Neural cell (in vitro differentiated cells): ENCODE measurements at regions not wholly inside any gene's neighbourhood (a gene's known extent, or its start where the extent isn't known, plus 50 kb on each side); places are given as distances from the start of the nearest gene placed in this dataset.

ENCODE experiments used
- H2AFZ ChIP-seq: fragments of 200-600, 300-800 bp; sonication (generic), shearing (Covaris generic); 2 replicates; pipeline ENCODE4 v1.6.0; 2014; ENCODE audit warnings: low read depth, mild to moderate bottlenecking, antibody characterized with exemption, low read length, moderate library complexity
- H3F3A ChIP-seq: fragments of 200-600 bp; shearing (Covaris generic); 2 replicates; pipeline ENCODE4 v1.6.1; 2016; ENCODE audit warnings: mild to moderate bottlenecking, moderate library complexity, mixed read lengths, antibody characterized with exemption, low read length; ENCODE audit not compliant: insufficient read depth, poor library complexity, severe bottlenecking
- H3K27ac ChIP-seq: fragments of 200-600, 300-800 bp; sonication (generic), shearing (Covaris generic); 2 replicates; pipeline ENCODE4 v1.5.1; 2014; ENCODE audit warnings: mild to moderate bottlenecking, low read length, moderate library complexity
- H3K27me3 ChIP-seq: fragments of 300-800, 200-600 bp; sonication (generic), shearing (Covaris generic); 2 replicates; pipeline ENCODE4 v1.6.0; 2014; ENCODE audit warnings: mild to moderate bottlenecking, low read depth, low read length, moderate library complexity; ENCODE audit not compliant: insufficient read depth
- H3K36me3 ChIP-seq: fragments of 300-800, 200-600 bp; sonication (generic), shearing (Covaris generic); 2 replicates; pipeline ENCODE4 v1.5.1; 2014; ENCODE audit warnings: mild to moderate bottlenecking, antibody characterized with exemption, low read length, moderate library complexity; ENCODE audit not compliant: insufficient read depth
- H3K4me2 ChIP-seq: fragments of 300-800, 200-600 bp; sonication (generic), shearing (Covaris generic); 2 replicates; pipeline ENCODE4 v1.6.0; 2014; ENCODE audit warnings: mild to moderate bottlenecking, low read length
- H3K4me3 ChIP-seq: fragments of 300-800, 200-600 bp; sonication (generic), shearing (Covaris generic); 2 replicates; pipeline ENCODE4 v1.5.1; 2014; ENCODE audit warnings: mild to moderate bottlenecking, low read length, moderate library complexity
- H3K79me2 ChIP-seq: fragments of 200-600 bp; shearing (Covaris generic); replicated peaks from 2 replicates; pipeline ENCODE4 v1.6.0; 2014; ENCODE audit warnings: mild to moderate bottlenecking, low read length, moderate library complexity; ENCODE audit not compliant: insufficient read depth
- H3K9ac ChIP-seq: fragments of 300-800, 200-600 bp; sonication (generic), shearing (Covaris generic); 2 replicates; pipeline ENCODE4 v1.6.1; 2016; ENCODE audit warnings: mild to moderate bottlenecking, low read length, mixed read lengths
- H3K9me2 ChIP-seq: fragments of 200-600 bp; shearing (Covaris generic); 2 replicates; pipeline ENCODE4 v1.6.1; 2016; ENCODE audit warnings: mild to moderate bottlenecking, low read length, mixed read lengths; ENCODE audit not compliant: insufficient read depth
- H3K9me3 ChIP-seq: fragments of 200-600, 300-800 bp; sonication (generic), shearing (Covaris generic); 2 replicates; pipeline ENCODE4 v1.6.1; 2016; ENCODE audit warnings: mild to moderate bottlenecking, mixed run types, low read length, moderate library complexity, mixed read lengths
- H4K20me1 ChIP-seq: fragments of 200-600 bp; shearing (Covaris generic); 2 replicates; pipeline ENCODE4 v1.6.1; 2016; ENCODE audit warnings: mild to moderate bottlenecking, mixed run types; ENCODE audit not compliant: insufficient read depth
- EP300 ChIP-seq: fragments of 450-650 bp; conservative IDR thresholded peaks from 2 replicates; pipeline ENCODE4 v1.6.1; 2014; ENCODE audit warnings: antibody characterized with exemption, mild to moderate bottlenecking, moderate library complexity; ENCODE audit not compliant: poor library complexity, severe bottlenecking
- EZH2 ChIP-seq: fragments of 200-600, 300-800 bp; shearing (Covaris generic), sonication (generic); IDR thresholded peaks from 2 replicates; pipeline ENCODE4 v1.6.1; 2014; ENCODE audit warnings: antibody characterized with exemption, low read length, borderline replicate concordance, mild to moderate bottlenecking; ENCODE audit not compliant: insufficient read depth, poor library complexity, severe bottlenecking
- MXI1 ChIP-seq: fragments of 450-650 bp; conservative IDR thresholded peaks from 2 replicates; pipeline ENCODE4 v1.6.1; 2014; ENCODE audit warnings: antibody characterized with exemption, mild to moderate bottlenecking; ENCODE audit not compliant: poor library complexity, severe bottlenecking
- POLR2AphosphoS5 ChIP-seq: IDR thresholded peaks from 2 replicates; pipeline ENCODE4 v1.6.1; 2012
- RAD21 ChIP-seq: fragments of 450-650 bp; conservative IDR thresholded peaks from 2 replicates; pipeline ENCODE4 v1.6.1; 2014; ENCODE audit warnings: antibody characterized with exemption, mild to moderate bottlenecking, moderate library complexity
- SMC3 ChIP-seq: fragments of 450-650 bp; conservative IDR thresholded peaks from 2 replicates; pipeline ENCODE4 v1.6.1; 2014; ENCODE audit warnings: antibody characterized with exemption, mild to moderate bottlenecking, moderate library complexity; ENCODE audit not compliant: poor library complexity
- TAF1 ChIP-seq: IDR thresholded peaks from 2 replicates; pipeline ENCODE4 v1.6.1; 2012; ENCODE audit warnings: low read depth
- TF ChIP-seq, protein P1 (sequence below): fragments of 450-650 bp; IDR thresholded peaks from 2 replicates; pipeline ENCODE4 v1.5.1; 2014; ENCODE audit warnings: antibody characterized with exemption, mild to moderate bottlenecking, moderate library complexity; ENCODE audit not compliant: poor library complexity, severe bottlenecking
- TF ChIP-seq, protein P2 (sequence below): IDR thresholded peaks from 2 replicates; pipeline ENCODE4 v1.6.1; 2012; ENCODE audit warnings: borderline replicate concordance

DNA sequence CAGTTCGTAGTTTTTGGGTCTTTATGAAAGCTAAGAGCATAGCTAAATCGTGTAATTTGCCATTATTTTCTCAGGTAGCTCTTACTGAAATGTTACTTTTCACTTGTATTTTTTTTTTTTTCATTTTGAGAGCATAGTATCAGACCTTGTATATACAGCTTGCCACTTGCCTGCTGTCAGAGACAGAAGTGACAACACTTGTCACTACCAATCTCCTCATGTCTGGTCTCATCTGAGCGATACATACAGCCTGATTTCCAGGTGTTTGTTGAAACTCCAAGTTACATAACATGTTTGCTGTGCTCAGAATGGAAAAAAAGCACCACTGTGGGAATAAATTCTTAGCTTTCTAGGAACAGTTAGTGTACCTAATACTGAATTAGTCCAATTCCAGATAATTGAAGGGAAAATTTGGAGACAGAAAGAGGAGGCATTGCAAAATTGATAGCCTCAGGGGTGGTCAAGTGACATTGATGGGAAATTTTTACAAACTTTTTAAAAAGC, 621.4 kb upstream of the PKN2 start:
- Histone ChIP-seq H3K4me3 (no peak overlapping the region), H3K79me2 (no peaks in the 10 kb centered on the region), H3K36me3 (no peaks in the 10 kb centered on the region), H2AFZ (no peak overlapping the region), H3K27ac (no peak overlapping the region), H3K4me2 (no peak overlapping the region), H3K9me2 (no peaks in the 10 kb centered on the region), H3F3A (no peaks in the 10 kb centered on the region), H3K9ac (no peak overlapping the region), H3K9me3 (no peaks in the 10 kb centered on the region), H3K27me3 (no peaks in the 10 kb centered on the region), H4K20me1 (no peaks in the 10 kb centered on the region)
- TF ChIP-seq EP300 = peak; percentile 89
- TF ChIP-seq MXI1 = no peak
- no peak for TF ChIP-seq EZH2
- TF ChIP-seq, protein P1, sequence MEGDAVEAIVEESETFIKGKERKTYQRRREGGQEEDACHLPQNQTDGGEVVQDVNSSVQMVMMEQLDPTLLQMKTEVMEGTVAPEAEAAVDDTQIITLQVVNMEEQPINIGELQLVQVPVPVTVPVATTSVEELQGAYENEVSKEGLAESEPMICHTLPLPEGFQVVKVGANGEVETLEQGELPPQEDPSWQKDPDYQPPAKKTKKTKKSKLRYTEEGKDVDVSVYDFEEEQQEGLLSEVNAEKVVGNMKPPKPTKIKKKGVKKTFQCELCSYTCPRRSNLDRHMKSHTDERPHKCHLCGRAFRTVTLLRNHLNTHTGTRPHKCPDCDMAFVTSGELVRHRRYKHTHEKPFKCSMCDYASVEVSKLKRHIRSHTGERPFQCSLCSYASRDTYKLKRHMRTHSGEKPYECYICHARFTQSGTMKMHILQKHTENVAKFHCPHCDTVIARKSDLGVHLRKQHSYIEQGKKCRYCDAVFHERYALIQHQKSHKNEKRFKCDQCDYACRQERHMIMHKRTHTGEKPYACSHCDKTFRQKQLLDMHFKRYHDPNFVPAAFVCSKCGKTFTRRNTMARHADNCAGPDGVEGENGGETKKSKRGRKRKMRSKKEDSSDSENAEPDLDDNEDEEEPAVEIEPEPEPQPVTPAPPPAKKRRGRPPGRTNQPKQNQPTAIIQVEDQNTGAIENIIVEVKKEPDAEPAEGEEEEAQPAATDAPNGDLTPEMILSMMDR = no peak
- no peak for TF ChIP-seq TAF1
- no peak for TF ChIP-seq RAD21
- peak; percentile 79 for TF ChIP-seq POLR2AphosphoS5
- TF ChIP-seq SMC3 = no peak
- TF ChIP-seq, protein P2, sequence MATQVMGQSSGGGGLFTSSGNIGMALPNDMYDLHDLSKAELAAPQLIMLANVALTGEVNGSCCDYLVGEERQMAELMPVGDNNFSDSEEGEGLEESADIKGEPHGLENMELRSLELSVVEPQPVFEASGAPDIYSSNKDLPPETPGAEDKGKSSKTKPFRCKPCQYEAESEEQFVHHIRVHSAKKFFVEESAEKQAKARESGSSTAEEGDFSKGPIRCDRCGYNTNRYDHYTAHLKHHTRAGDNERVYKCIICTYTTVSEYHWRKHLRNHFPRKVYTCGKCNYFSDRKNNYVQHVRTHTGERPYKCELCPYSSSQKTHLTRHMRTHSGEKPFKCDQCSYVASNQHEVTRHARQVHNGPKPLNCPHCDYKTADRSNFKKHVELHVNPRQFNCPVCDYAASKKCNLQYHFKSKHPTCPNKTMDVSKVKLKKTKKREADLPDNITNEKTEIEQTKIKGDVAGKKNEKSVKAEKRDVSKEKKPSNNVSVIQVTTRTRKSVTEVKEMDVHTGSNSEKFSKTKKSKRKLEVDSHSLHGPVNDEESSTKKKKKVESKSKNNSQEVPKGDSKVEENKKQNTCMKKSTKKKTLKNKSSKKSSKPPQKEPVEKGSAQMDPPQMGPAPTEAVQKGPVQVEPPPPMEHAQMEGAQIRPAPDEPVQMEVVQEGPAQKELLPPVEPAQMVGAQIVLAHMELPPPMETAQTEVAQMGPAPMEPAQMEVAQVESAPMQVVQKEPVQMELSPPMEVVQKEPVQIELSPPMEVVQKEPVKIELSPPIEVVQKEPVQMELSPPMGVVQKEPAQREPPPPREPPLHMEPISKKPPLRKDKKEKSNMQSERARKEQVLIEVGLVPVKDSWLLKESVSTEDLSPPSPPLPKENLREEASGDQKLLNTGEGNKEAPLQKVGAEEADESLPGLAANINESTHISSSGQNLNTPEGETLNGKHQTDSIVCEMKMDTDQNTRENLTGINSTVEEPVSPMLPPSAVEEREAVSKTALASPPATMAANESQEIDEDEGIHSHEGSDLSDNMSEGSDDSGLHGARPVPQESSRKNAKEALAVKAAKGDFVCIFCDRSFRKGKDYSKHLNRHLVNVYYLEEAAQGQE = no peak

DNA sequence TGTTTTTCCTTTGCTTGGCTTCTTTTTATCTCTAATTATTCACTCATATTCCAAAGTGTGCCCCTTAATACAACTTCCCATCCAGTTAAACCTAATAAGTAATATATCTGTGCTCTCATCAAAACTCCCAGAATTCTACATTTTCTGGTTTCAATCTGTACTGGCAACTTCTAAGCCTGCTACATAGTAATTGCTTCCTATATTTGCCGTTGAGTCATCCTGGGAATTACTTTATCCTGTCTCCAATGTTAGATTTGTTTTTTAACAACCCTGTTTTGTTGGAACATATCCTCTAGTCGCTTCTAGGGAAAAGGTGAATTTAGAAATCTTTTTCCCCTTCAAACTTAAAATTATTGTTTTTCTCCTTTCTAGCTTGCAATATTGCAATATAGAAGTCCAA, 620.5 kb upstream of the PKN2 start:
- Histone ChIP-seq H4K20me1 (no peaks in the 10 kb centered on the region), H2AFZ (no peak overlapping the region), H3F3A (no peaks in the 10 kb centered on the region), H3K27me3 (no peaks in the 10 kb centered on the region), H3K4me3 (no peak overlapping the region), H3K4me2 (no peak overlapping the region), H3K36me3 (no peaks in the 10 kb centered on the region), H3K27ac (no peak overlapping the region), H3K9me2 (no peaks in the 10 kb centered on the region), H3K9me3 (no peaks in the 10 kb centered on the region), H3K9ac (no peak overlapping the region), H3K79me2 (no peaks in the 10 kb centered on the region)
- TF ChIP-seq, protein P2 = no peak
- TF ChIP-seq POLR2AphosphoS5 = no peak
- no peak for TF ChIP-seq TAF1
- TF ChIP-seq EZH2 = no peak
- no peak for TF ChIP-seq EP300
- no peak for TF ChIP-seq MXI1
- TF ChIP-seq SMC3 = no peak
- TF ChIP-seq, protein P1 = no peak
- TF ChIP-seq RAD21 = no peak
